Lung (tissue), 11 donors: ENCODE measurements at regions not wholly inside any gene's neighbourhood (a gene's known extent, or its start where the extent isn't known, plus 50 kb on each side); places are given as distances from the start of the nearest gene placed in this dataset.

ENCODE experiments used
- ATAC-seq: fragments of 200-7000 bp; cut with Tn5 transposase; one replicate; pipeline ENCODE4 v1.9.1; 2020; ENCODE audit warnings: moderate number of reproducible peaks; ENCODE audit not compliant: insufficient read depth, low FRiP score
- DNase-seq, 3 donors: peaks; one replicate each; pipeline ENCODE4 v3.0.0-alpha.2; 2013 to 2017
- H3K27ac ChIP-seq, 2 donors: one replicate each; pipeline ENCODE4 v1.5.1; 2013; ENCODE audit warnings: mild to moderate bottlenecking in 2 of 2, moderate library complexity in 2 of 2, control low read depth in 1 of 2, inconsistent platforms in 1 of 2, low read depth in 1 of 2, low read length in 1 of 2
- H3K27me3 ChIP-seq, 3 donors: one replicate each; pipeline ENCODE4 v1.5.1; 2013; ENCODE audit warnings: low read length in 2 of 3; ENCODE audit not compliant: control insufficient read depth in 3 of 3, insufficient read depth in 3 of 3
- H3K36me3 ChIP-seq, 4 donors: one replicate each; pipeline ENCODE4 v1.5.1; 2013; ENCODE audit warnings: low read length in 4 of 4, mild to moderate bottlenecking in 1 of 4, moderate library complexity in 1 of 4; ENCODE audit not compliant: control insufficient read depth in 4 of 4, insufficient read depth in 4 of 4
- H3K4me1 ChIP-seq, 5 donors: one replicate each; pipeline ENCODE4 v1.5.1; 2013; ENCODE audit warnings: low read length in 5 of 5, mild to moderate bottlenecking in 2 of 5, moderate library complexity in 1 of 5; ENCODE audit not compliant: control insufficient read depth in 5 of 5, insufficient read depth in 5 of 5
- H3K4me3 ChIP-seq: one replicate; pipeline ENCODE4 v1.5.1; 2013; ENCODE audit warnings: mild to moderate bottlenecking, control low read depth, moderate library complexity
- H3K9ac ChIP-seq, 2 donors: one replicate each; pipeline ENCODE4 v1.5.1; 2013; ENCODE audit warnings: low read length in 2 of 2, control low read depth in 1 of 2; ENCODE audit not compliant: insufficient read depth in 1 of 2
- H3K9me3 ChIP-seq, 4 donors: one replicate each; pipeline ENCODE4 v1.5.1; 2013; ENCODE audit warnings: low read length in 3 of 4, mild to moderate bottlenecking in 1 of 4, moderate library complexity in 1 of 4; ENCODE audit not compliant: control insufficient read depth in 4 of 4, insufficient read depth in 3 of 4
- CTCF ChIP-seq: IDR thresholded peaks from 2 replicates; pipeline ENCODE4 v1.5.1; 2012; ENCODE audit warnings: mild to moderate bottlenecking; ENCODE audit errors: control extremely low read depth, extremely low read depth
- WGBS, 2 donors: extraction: QIAGEN DNeasy Blood & Tissue Kit; methylation state at CpG; one replicate each; pipeline ENCODE4 v1.1.7; 2013; 5-methylcytosine and 5-hydroxymethylcytosine counted together
- donor health status: control.
- donor health status: control.
- donor health status: Bipolar disorder and iron deficiency.
- donor health status: healthy.
- donor health status: DM: yes; HTN: yes; CAD: no.

GRCh38 chr6:144712541-144712940 is 427.4 kb downstream of the UTRN start:
- H3K27ac ChIP-seq, result no peak overlapping the region
- H3K4me3 ChIP-seq, result no peak overlapping the region
- DNase-seq (no peak), ATAC-seq (no peak)
- H3K9me3 ChIP-seq, result no peaks in the 10 kb centered on the region
- H3K27me3 ChIP-seq, result no peaks in the 10 kb centered on the region
- H3K4me1 ChIP-seq, result peaks cover 0 to 2% (median 0%) of the 10 kb centered on the region in 5 donors
- no peak for TF ChIP-seq CTCF
- peaks cover 0 to 3% (median 0%) of the 10 kb centered on the region in 4 donors for H3K36me3 ChIP-seq
- no peak overlapping the region for H3K9ac ChIP-seq
- 71 to 75% methylated on average over 1 of the region's 1 CpG for WGBS, 2 donors

GRCh38 chr6:144714021-144714712 is 429.0 kb downstream of the UTRN start:
- no peak for TF ChIP-seq CTCF
- no peak for DNase-seq

GRCh38 chr6:144715344-144715743 is 430.2 kb downstream of the UTRN start:
- DNase-seq (no peak), ATAC-seq (no peak)
- Histone ChIP-seq H3K9ac (no peak overlapping the region), H3K27me3 (no peaks in the 10 kb centered on the region), H3K4me3 (no peak overlapping the region), H3K27ac (no peak overlapping the region), H3K4me1 (peaks cover 0 to 3% (median 0%) of the 10 kb centered on the region in 5 donors), H3K36me3 (no peaks in the 10 kb centered on the region), H3K9me3 (no peaks in the 10 kb centered on the region)
- TF ChIP-seq CTCF, result no peak
- WGBS, 2 donors, result 88 to 95% methylated on average over 2 of the region's 2 CpGs

More at GRCh38 chr6:144714021-144714712, 429.0 kb downstream of the UTRN start:
- Histone ChIP-seq H3K36me3 (no peaks in the 10 kb centered on the region), H3K4me1 (peaks cover 0 to 3% (median 0%) of the 10 kb centered on the region in 5 donors), H3K9ac (no peak overlapping the region), H3K4me3 (no peak overlapping the region), H3K27ac (no peak overlapping the region), H3K9me3 (no peaks in the 10 kb centered on the region), H3K27me3 (no peaks in the 10 kb centered on the region)
- WGBS, 2 donors, result 90 to 95% methylated on average over 2 of the region's 2 CpGs
- no peak for ATAC-seq

GRCh38 chr6:144718431-144718830 is 433.3 kb downstream of the UTRN start:
- H3K4me1 ChIP-seq, result peaks cover 0 to 2% (median 0%) of the 10 kb centered on the region in 5 donors
- ATAC-seq (no peak), DNase-seq (no peak)
- H3K27me3 ChIP-seq, result no peaks in the 10 kb centered on the region
- TF ChIP-seq CTCF, result no peak
- H3K9ac ChIP-seq, result no peak overlapping the region
- no peak overlapping the region for H3K27ac ChIP-seq
- peaks cover 0 to 3% (median 0%) of the 10 kb centered on the region in 4 donors for H3K36me3 ChIP-seq
- no peak overlapping the region for H3K4me3 ChIP-seq
- WGBS, 2 donors, result 92 to 97% methylated on average over 2 of the region's 2 CpGs
- H3K9me3 ChIP-seq, result no peaks in the 10 kb centered on the region
